Stimulated activated naive CD8-positive, alpha-beta T cell treated with anti-CD3 and anti-CD28 coated beads, Interleukin-15, Interleukin-2, amounts not matched to agents 100 ng/mL and 50 ng/mL, for 24 hours (primary cell): ENCODE measurements at regions not wholly inside any gene's neighbourhood (a gene's known extent, or its start where the extent isn't known, plus 50 kb on each side); places are given as distances from the start of the nearest gene placed in this dataset.

Source experiments
- H3K27ac Mint-ChIP-seq: one replicate; pipeline ENCODE4 v1.8.0; 2021; ENCODE audit warnings: mild to moderate bottlenecking, mixed read lengths
- H3K27me3 Mint-ChIP-seq: one replicate; pipeline ENCODE4 v1.8.0; 2021; ENCODE audit warnings: mixed read lengths
- H3K36me3 Mint-ChIP-seq: one replicate; pipeline ENCODE4 v1.8.0; 2021; ENCODE audit warnings: low read depth, mixed read lengths
- H3K4me1 Mint-ChIP-seq: one replicate; pipeline ENCODE4 v1.8.0; 2021; ENCODE audit warnings: low read depth, mixed read lengths
- H3K4me3 Mint-ChIP-seq: one replicate; pipeline ENCODE4 v1.8.0; 2021; ENCODE audit warnings: mild to moderate bottlenecking, mixed read lengths
- H3K9me3 Mint-ChIP-seq: one replicate; pipeline ENCODE4 v1.8.0; 2021; ENCODE audit warnings: mixed read lengths

DNA sequence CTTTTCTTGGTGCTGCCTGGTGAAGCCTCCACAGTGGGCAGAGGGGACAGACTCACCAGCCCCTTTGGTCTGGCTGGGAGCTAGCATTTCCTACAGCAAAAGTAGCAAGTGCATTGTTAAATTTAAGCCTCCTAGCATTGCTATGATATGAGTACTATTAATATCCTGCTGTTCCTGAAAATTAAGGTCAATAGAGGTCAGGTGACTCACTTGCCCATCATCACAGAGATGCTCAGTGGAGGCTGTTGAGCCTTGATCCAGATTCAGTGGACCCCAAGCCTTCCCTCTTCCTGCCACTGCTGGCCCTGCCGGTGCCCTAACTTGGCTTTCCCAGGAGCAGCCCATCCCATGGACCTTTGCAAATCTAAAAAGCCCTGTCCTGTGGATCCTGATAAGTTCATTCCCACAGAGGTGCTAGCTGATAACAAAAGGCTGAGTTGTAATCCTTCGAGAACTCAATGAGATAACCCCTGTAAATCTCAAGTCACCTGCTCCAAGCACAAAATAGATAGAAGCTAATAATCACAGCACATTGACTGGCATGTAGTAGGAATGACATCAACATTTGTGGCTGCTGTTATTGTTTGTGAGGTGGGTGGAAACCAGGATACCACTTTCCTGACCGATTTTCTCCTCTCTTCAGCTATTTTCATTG is 84.4 kb downstream of the THNSL2 start:
- H3K4me1 Mint-ChIP-seq, result no peaks in the 10 kb centered on the region
- H3K27ac Mint-ChIP-seq, result no peak overlapping the region
- peaks cover 5% of the 10 kb centered on the region for H3K9me3 Mint-ChIP-seq
- H3K27me3 Mint-ChIP-seq, result peaks cover 23% of the 10 kb centered on the region
- no peak overlapping the region for H3K4me3 Mint-ChIP-seq
- no peaks in the 10 kb centered on the region for H3K36me3 Mint-ChIP-seq

DNA sequence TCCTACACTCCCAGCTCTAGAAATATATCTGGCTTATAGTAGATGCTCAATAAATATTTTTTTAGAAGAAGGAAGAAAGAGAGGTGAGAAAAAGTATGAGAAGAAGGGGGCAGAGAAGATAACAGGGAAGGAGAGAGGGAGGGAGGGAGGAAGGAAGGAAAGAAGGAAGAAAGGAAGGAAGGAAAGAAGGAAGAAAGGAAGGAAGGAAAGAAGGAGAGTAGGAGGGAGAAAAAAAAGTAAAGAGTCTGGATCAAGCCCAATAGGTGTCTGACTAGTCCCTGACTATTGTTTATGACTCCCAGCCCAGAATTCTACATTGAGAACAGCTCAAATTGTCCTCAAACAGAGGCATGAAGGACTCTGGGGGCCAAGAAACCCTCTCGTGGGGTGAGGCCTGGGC is 83.9 kb downstream of the THNSL2 start:
- Mint-ChIP-seq H3K4me3 (no peak overlapping the region), H3K27ac (no peak overlapping the region), H3K27me3 (peaks cover 20% of the 10 kb centered on the region), H3K4me1 (no peaks in the 10 kb centered on the region), H3K9me3 (peaks cover 5% of the 10 kb centered on the region), H3K36me3 (no peaks in the 10 kb centered on the region)

DNA sequence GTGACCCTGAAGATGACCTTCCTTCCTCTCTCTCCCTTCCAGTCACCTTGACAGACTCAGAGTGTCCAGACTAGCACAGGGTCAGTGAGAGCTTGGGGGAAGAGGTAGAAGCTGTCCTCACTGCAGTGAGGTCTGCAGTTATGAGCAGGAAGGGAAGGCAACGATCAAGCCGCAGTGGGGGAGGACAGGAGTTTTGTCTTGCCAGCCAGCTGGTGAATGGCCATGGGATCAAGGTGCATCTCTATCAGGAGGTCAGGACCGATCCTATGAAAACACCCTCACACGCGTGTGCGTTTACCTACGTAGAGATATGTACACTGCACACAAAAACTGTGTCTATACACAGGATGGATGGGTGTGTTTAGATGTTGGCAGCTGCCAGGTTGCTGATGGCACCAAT is 83.2 kb downstream of the THNSL2 start:
- Mint-ChIP-seq H3K9me3 (peaks cover 5% of the 10 kb centered on the region), H3K4me1 (no peaks in the 10 kb centered on the region), H3K4me3 (no peak overlapping the region), H3K27me3 (peaks cover 24% of the 10 kb centered on the region), H3K27ac (no peak overlapping the region), H3K36me3 (no peaks in the 10 kb centered on the region)

DNA sequence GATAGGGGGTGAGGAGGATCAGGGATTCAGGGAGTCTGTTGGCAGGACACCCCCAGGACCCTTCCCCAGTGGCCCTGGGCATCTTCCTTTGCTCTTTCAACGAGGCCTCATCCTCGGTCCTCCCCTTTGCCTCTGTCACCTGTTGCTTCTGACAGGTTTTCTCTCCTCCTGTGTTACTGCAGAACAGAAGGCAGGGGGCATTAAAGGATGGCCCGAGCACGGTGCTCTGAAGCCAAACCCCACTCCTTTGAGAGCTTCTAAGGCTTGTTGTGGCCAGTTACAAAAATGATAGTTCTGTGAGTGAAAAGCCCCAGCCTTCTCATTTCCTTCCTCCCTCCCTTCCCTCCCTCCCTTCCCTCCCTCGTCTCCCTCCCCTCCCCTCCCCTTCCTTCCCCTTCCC is 82.5 kb downstream of the THNSL2 start:
- H3K36me3 Mint-ChIP-seq, result no peaks in the 10 kb centered on the region
- no peak overlapping the region for H3K27ac Mint-ChIP-seq
- no peak overlapping the region for H3K4me3 Mint-ChIP-seq

DNA sequence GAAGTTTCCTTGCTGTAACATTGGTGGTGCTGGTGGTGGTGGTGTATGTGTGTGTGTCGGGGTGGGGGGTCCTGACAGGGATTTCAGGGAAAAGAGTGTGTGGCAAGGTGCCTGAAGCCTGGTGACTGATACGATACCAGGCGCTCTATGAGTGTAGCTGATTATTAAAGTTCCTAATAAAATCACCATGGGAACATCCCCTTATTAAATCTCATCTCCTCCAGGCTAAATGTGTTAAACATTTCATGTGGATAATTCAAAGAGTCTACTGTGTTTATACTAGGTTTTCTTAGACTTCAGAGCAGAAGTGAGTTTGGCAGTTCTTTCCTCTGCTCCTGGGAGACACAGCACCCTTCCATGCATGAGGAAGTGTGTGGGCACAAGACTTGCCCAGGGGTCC is 82.0 kb downstream of the THNSL2 start:
- H3K36me3 Mint-ChIP-seq, result no peaks in the 10 kb centered on the region
- no peak overlapping the region for H3K4me3 Mint-ChIP-seq
- H3K4me1 Mint-ChIP-seq, result no peaks in the 10 kb centered on the region
- peaks cover 5% of the 10 kb centered on the region for H3K9me3 Mint-ChIP-seq
- H3K27ac Mint-ChIP-seq, result no peak overlapping the region
- peaks cover 31% of the 10 kb centered on the region for H3K27me3 Mint-ChIP-seq

More for the DNA sequence above, 82.5 kb downstream of the THNSL2 start:
- Mint-ChIP-seq H3K4me1 (no peaks in the 10 kb centered on the region), H3K9me3 (peaks cover 5% of the 10 kb centered on the region), H3K27me3 (peaks cover 31% of the 10 kb centered on the region)

- Mint-ChIP-seq H3K27ac (no peak overlapping the region), H3K4me3 (no peak overlapping the region), H3K9me3 (no peaks in the 10 kb centered on the region), H3K4me1 (no peaks in the 10 kb centered on the region), H3K27me3 (peaks cover 26% of the 10 kb centered on the region), H3K36me3 (no peaks in the 10 kb centered on the region)
Observed at GRCh38 chr2:88250404-88250803, 80.3 kb downstream of the THNSL2 start.

- H3K36me3 Mint-ChIP-seq, result no peaks in the 10 kb centered on the region
- H3K9me3 Mint-ChIP-seq, result peaks cover 10% of the 10 kb centered on the region
- peaks cover 22% of the 10 kb centered on the region for H3K27me3 Mint-ChIP-seq
- no peak overlapping the region for H3K27ac Mint-ChIP-seq
- no peaks in the 10 kb centered on the region for H3K4me1 Mint-ChIP-seq
- H3K4me3 Mint-ChIP-seq, result no peak overlapping the region
Observed at GRCh38 chr2:88248280-88248828, 78.2 kb downstream of the THNSL2 start.

GRCh38 chr2:88247531-88247930 is 77.4 kb downstream of the THNSL2 start:
- Mint-ChIP-seq H3K27me3 (peaks cover 19% of the 10 kb centered on the region), H3K27ac (no peak overlapping the region), H3K36me3 (peaks cover 4% of the 10 kb centered on the region), H3K4me1 (no peaks in the 10 kb centered on the region), H3K9me3 (peaks cover 10% of the 10 kb centered on the region), H3K4me3 (no peak overlapping the region)

DNA sequence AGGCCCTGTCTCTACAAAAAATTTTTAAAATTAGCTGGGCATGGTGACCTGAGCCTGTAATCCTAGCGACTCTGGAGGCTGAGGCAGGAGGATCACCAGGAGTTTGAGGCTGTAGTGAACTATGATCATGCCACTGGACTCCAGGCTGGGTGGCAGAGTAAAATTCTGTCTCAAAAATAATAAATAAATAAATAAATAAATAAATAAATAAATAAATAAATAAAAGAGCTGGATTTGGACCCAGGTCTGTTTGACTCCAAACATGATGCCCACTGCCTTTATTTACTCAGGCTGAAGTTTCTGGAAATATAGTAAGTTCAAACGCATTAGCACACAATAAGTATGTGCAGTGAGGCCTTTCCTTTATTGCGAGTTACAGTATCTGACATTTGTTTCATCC is 75.0 kb downstream of the THNSL2 start:
- Mint-ChIP-seq H3K36me3 (peaks cover 4% of the 10 kb centered on the region), H3K27ac (no peak overlapping the region), H3K9me3 (peaks cover 12% of the 10 kb centered on the region), H3K4me1 (no peaks in the 10 kb centered on the region), H3K27me3 (peaks cover 12% of the 10 kb centered on the region), H3K4me3 (no peak overlapping the region)

DNA sequence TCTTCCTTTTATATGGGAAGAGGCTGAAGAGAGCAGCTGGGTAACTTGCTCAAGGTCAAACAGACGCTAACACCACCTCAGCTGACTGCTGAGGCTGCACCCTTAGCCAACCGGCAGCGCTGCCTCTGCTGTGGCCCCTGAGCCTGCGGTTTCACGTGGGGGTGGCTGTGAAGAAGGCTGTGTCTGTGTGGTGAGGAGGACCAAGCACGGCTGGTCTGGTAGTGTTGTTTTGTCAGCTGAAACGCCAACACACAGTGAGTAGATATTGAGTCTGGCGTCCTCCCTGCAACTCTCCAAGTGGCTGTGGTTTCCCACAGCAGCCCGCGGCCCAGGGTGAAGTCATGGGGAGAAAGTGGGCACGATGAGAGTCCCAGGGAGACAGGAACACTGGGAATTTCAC is 69.6 kb downstream of the THNSL2 start:
- Mint-ChIP-seq H3K27ac (peak overlapping the region; percentile 43), H3K4me3 (no peak overlapping the region), H3K27me3 (no peaks in the 10 kb centered on the region), H3K4me1 (no peaks in the 10 kb centered on the region), H3K36me3 (peaks cover 4% of the 10 kb centered on the region), H3K9me3 (peaks cover 11% of the 10 kb centered on the region)

GRCh38 chr2:88236666-88237065 is 66.5 kb downstream of the THNSL2 start:
- Mint-ChIP-seq H3K4me3 (no peak overlapping the region), H3K4me1 (no peaks in the 10 kb centered on the region), H3K9me3 (no peaks in the 10 kb centered on the region), H3K27ac (no peak overlapping the region), H3K36me3 (no peaks in the 10 kb centered on the region), H3K27me3 (peaks cover 7% of the 10 kb centered on the region)
